PC-9 (cell line): ENCODE measurements at regions not wholly inside any gene's neighbourhood (a gene's known extent, or its start where the extent isn't known, plus 50 kb on each side); places are given as distances from the start of the nearest gene placed in this dataset.

Experiments used
- CTCF ChIP-seq: fragments of 200-600 bp; sonication (generic); conservative IDR thresholded peaks from 2 replicates; pipeline ENCODE4 v1.6.1; 2017; ENCODE audit warnings: mixed run types, antibody characterized with exemption, mild to moderate bottlenecking, moderate library complexity
- EZH2 ChIP-seq: fragments of 200-600 bp; sonication (generic); IDR thresholded peaks from 2 replicates; pipeline ENCODE4 v1.8.0; 2017; ENCODE audit warnings: antibody characterized with exemption, low read depth

GRCh38 chr13:103788061-103788652 lies 721.9 kb upstream of the SLC10A2 start:
- peak; percentile 56; the same call in 1 of the 2 replicates for TF ChIP-seq CTCF
- no peak for TF ChIP-seq EZH2
